ENCODE measurements at regions not wholly inside any gene's neighbourhood (a gene's known extent, or its start where the extent isn't known, plus 50 kb on each side); places are given as distances from the start of the nearest gene placed in this dataset.

GRCh38 chr9:106683454-106683853 lies 179.5 kb upstream of the ZNF462 start:
- Histone ChIP-seq H3K4me3 (replicated peaks in 1 of 3) (no peak overlapping the region), H3K36me3 (no peaks in the 10 kb centered on the region), H3K9me3 (no peaks in the 10 kb centered on the region), H3K4me1 (no peaks in the 10 kb centered on the region), H3K27me3 (no peaks in the 10 kb centered on the region), H3K27ac (no peak overlapping the region)
- TF ChIP-seq CTCF (IDR thresholded peaks at IDR 0.05), result no peak
- no peak for TF ChIP-seq POLR2A (IDR thresholded peaks at IDR 0.05)
- intact Hi-C loops (cut with DNase I), result no loop called here
- no peak for DNase-seq

GRCh38 chr9:106684940-106685695 lies 177.8 kb upstream of the ZNF462 start:
- Histone ChIP-seq H3K27me3 (no peaks in the 10 kb centered on the region), H3K9me3 (no peaks in the 10 kb centered on the region), H3K36me3 (no peaks in the 10 kb centered on the region), H3K4me3 (replicated peaks in 1 of 3) (no peak overlapping the region), H3K4me1 (no peaks in the 10 kb centered on the region), H3K27ac (no peak overlapping the region)
- DNase-seq, result no peak
- TF ChIP-seq POLR2A (IDR thresholded peaks at IDR 0.05) (no peak), CTCF (IDR thresholded peaks at IDR 0.05) (no peak)
- intact Hi-C loops (cut with DNase I), result no loop called here
- 72 to 80% methylated on average over 11 of the region's 11 CpGs for WGBS, 2 donors

GRCh38 chr9:106689089-106689488 lies 173.9 kb upstream of the ZNF462 start:
- 68 to 81% methylated on average over 3 of the region's 3 CpGs for WGBS, 2 donors
- DNase-seq, result no peak
- H3K4me3 ChIP-seq (replicated peaks in 1 of 3), result no peak overlapping the region
- no peaks in the 10 kb centered on the region for H3K4me1 ChIP-seq
- no peaks in the 10 kb centered on the region for H3K9me3 ChIP-seq
- no peaks in the 10 kb centered on the region for H3K27me3 ChIP-seq
- TF ChIP-seq POLR2A (IDR thresholded peaks at IDR 0.05), result no peak
- TF ChIP-seq CTCF (IDR thresholded peaks at IDR 0.05), result no peak
- intact Hi-C loops (cut with DNase I), result no loop called here
- H3K36me3 ChIP-seq, result no peaks in the 10 kb centered on the region
- no peak overlapping the region for H3K27ac ChIP-seq

GRCh38 chr9:106691627-106692026 lies 171.3 kb upstream of the ZNF462 start:
- WGBS, 2 donors, result 68 to 77% methylated on average over 6 of the region's 6 CpGs
- H3K4me1 ChIP-seq, result no peaks in the 10 kb centered on the region
- no peak for DNase-seq
- no peak overlapping the region for H3K4me3 ChIP-seq (replicated peaks in 1 of 3)
- TF ChIP-seq CTCF (IDR thresholded peaks at IDR 0.05), result no peak
- TF ChIP-seq POLR2A (IDR thresholded peaks at IDR 0.05), result no peak
- H3K27me3 ChIP-seq, result no peaks in the 10 kb centered on the region
- H3K27ac ChIP-seq, result no peak overlapping the region
- intact Hi-C loops (cut with DNase I), result no loop called here
- no peaks in the 10 kb centered on the region for H3K9me3 ChIP-seq
- H3K36me3 ChIP-seq, result no peaks in the 10 kb centered on the region

- 82 to 87% methylated on average over 5 of the region's 5 CpGs for WGBS, 2 donors
- no peaks in the 10 kb centered on the region for H3K9me3 ChIP-seq
- H3K4me1 ChIP-seq, result peaks cover 7 to 10% of the 10 kb centered on the region in 2 donors
- no peaks in the 10 kb centered on the region for H3K36me3 ChIP-seq
- intact Hi-C loops (cut with DNase I), result no loop called here
- H3K4me3 ChIP-seq (replicated peaks in 1 of 3), result no peak overlapping the region
- DNase-seq, result no peak
- TF ChIP-seq POLR2A (IDR thresholded peaks at IDR 0.05) (no peak), CTCF (IDR thresholded peaks at IDR 0.05) (no peak)
- H3K27ac ChIP-seq, result no peak overlapping the region
- no peaks in the 10 kb centered on the region for H3K27me3 ChIP-seq
Observed at GRCh38 chr9:106693558-106693957, 169.4 kb upstream of the ZNF462 start.
